Nephron progenitor cell (in vitro differentiated cells): ENCODE measurements at regions not wholly inside any gene's neighbourhood (a gene's known extent, or its start where the extent isn't known, plus 50 kb on each side); places are given as distances from the start of the nearest gene placed in this dataset.

Source experiments
- DNase-seq: peaks from one replicate; pipeline ENCODE4 v3.0.0; 2021
- H3K27ac Mint-ChIP-seq: 2 replicates; pipeline ENCODE4 v1.8.0; 2021; ENCODE audit warnings: mild to moderate bottlenecking, moderate library complexity, mixed read lengths
- H3K27me3 Mint-ChIP-seq: 2 replicates; pipeline ENCODE4 v1.8.0; 2021; ENCODE audit warnings: mild to moderate bottlenecking, low read depth, mixed read lengths; ENCODE audit not compliant: poor library complexity
- H3K36me3 Mint-ChIP-seq: 2 replicates; pipeline ENCODE4 v1.8.0; 2021; ENCODE audit warnings: low read depth, mixed read lengths
- H3K4me1 Mint-ChIP-seq: 2 replicates; pipeline ENCODE4 v1.8.0; 2021; ENCODE audit warnings: mixed read lengths
- H3K4me3 Mint-ChIP-seq: 2 replicates; pipeline ENCODE4 v1.8.0; 2021; ENCODE audit warnings: mild to moderate bottlenecking, moderate library complexity, mixed read lengths
- H3K9me3 Mint-ChIP-seq: 2 replicates; pipeline ENCODE4 v1.8.0; 2021; ENCODE audit warnings: mild to moderate bottlenecking, moderate library complexity, mixed read lengths
- CTCF ChIP-seq: fragments of 200-600 bp; sonication (generic); IDR thresholded peaks from 2 replicates; pipeline ENCODE4 v1.5.0; 2021; ENCODE audit warnings: antibody characterized with exemption

DNA sequence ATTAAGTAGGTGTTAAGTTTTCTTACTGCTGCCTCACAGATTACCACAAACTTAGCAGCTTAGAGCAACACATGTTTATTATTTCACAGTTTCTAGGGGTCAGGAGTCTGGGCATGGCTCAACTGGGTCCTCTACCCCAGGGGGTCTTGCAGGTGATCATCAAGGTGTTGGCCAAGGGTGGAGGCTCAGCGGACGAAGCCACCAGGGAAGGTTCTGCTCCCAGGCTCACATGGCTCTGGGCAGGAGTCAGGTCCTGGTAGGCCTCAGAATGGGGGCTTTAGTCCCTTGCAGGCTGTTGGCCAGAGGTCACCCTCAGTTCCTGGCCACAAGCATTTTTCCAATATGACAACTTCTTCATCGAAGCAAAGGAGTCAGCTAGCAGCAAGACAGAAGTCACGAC, 362.5 kb downstream of the PREX1 start:
- Mint-ChIP-seq H3K9me3 (peaks cover 4% of the 10 kb centered on the region), H3K27ac (no peak overlapping the region), H3K4me1 (peaks cover 41% of the 10 kb centered on the region), H3K27me3 (peaks cover 3% of the 10 kb centered on the region), H3K36me3 (no peaks in the 10 kb centered on the region), H3K4me3 (no peak overlapping the region)
- no peak for TF ChIP-seq CTCF
- DNase-seq, result no peak

GRCh38 chr20:48463916-48464315, 363.9 kb downstream of the PREX1 start:
- peaks cover 4% of the 10 kb centered on the region for H3K9me3 Mint-ChIP-seq
- peaks cover 52% of the 10 kb centered on the region for H3K4me1 Mint-ChIP-seq
- no peak overlapping the region for H3K27ac Mint-ChIP-seq
- H3K27me3 Mint-ChIP-seq, result peaks cover 3% of the 10 kb centered on the region
- no peak overlapping the region for H3K4me3 Mint-ChIP-seq
- no peak for DNase-seq
- H3K36me3 Mint-ChIP-seq, result no peaks in the 10 kb centered on the region
- no peak for TF ChIP-seq CTCF

GRCh38 chr20:48463096-48463720, 364.6 kb downstream of the PREX1 start:
- Mint-ChIP-seq H3K27me3 (no peaks in the 10 kb centered on the region), H3K4me1 (peaks cover 55% of the 10 kb centered on the region), H3K36me3 (no peaks in the 10 kb centered on the region), H3K4me3 (no peak overlapping the region), H3K9me3 (peaks cover 4% of the 10 kb centered on the region), H3K27ac (no peak overlapping the region)
- TF ChIP-seq CTCF, result no peak
- no peak for DNase-seq

DNA sequence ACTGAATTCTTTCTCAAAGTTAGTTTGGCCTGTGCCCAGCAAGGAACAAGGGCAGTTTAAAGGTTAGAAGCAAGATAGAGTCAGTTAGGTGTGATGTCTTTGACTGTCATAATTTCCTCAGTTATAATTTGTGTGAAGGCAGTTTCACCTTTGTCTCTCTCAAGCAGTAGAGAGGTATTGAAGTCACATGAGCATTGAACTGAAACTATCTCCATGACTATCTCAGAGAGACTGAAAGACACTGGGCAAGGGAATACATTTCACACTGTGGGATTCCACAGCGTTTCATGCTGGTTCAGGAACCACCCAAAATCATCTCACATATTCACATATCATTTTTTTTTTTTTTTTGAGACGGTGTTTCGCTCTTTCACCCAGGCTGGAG, 366.1 kb downstream of the PREX1 start:
- no peaks in the 10 kb centered on the region for H3K36me3 Mint-ChIP-seq
- no peak for TF ChIP-seq CTCF
- no peak overlapping the region for H3K4me3 Mint-ChIP-seq
- H3K9me3 Mint-ChIP-seq, result peaks cover 4% of the 10 kb centered on the region
- no peak for DNase-seq
- H3K27ac Mint-ChIP-seq, result no peak overlapping the region
- no peaks in the 10 kb centered on the region for H3K27me3 Mint-ChIP-seq
- H3K4me1 Mint-ChIP-seq, result peaks cover 65% of the 10 kb centered on the region

DNA sequence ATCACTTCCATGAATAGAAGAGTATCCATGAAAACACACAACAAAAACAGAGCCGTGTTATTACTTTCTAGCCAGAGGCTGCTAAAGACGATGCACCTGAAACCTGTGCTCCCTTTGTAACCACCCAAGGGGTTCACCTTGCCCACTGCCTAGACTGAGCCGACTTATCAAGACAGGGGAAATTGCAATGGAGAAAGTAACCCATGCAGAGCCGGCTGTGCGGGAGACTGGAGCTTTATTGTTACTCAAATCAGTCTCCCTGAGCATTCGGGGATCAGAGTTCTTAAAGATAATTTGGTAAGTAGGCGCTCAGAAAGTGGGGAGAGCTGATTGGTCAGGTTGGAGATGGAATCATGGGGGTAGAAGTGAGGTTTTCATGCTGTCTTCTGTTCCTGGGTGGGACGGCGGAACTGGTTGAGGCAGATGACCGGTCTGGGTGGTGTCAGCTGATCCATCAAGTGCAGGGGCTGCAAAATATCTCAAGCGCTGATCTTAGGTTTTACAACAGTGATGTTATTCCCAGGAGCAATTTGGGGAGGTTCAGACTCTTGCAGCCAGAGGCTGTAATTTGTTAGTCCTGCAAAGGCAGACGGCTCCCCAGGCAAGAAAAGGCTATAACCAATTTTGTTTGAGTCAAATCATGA, 366.6 kb downstream of the PREX1 start:
- no peak for TF ChIP-seq CTCF
- Mint-ChIP-seq H3K27me3 (no peaks in the 10 kb centered on the region), H3K4me1 (peaks cover 70% of the 10 kb centered on the region), H3K27ac (peak overlapping the region; percentile 26), H3K4me3 (no peak overlapping the region), H3K9me3 (peaks cover under 1% of the 10 kb centered on the region), H3K36me3 (no peaks in the 10 kb centered on the region)
- DNase-seq, result no peak

- no peaks in the 10 kb centered on the region for H3K36me3 Mint-ChIP-seq
- peaks cover 2% of the 10 kb centered on the region for H3K27me3 Mint-ChIP-seq
- peaks cover 76% of the 10 kb centered on the region for H3K4me1 Mint-ChIP-seq
- no peak overlapping the region for H3K4me3 Mint-ChIP-seq
- no peak for DNase-seq
- no peak overlapping the region for H3K27ac Mint-ChIP-seq
- no peaks in the 10 kb centered on the region for H3K9me3 Mint-ChIP-seq
- no peak for TF ChIP-seq CTCF
Observed at GRCh38 chr20:48460681-48461080, 367.1 kb downstream of the PREX1 start.
